ENCODE measurements at regions not wholly inside any gene's neighbourhood (a gene's known extent, or its start where the extent isn't known, plus 50 kb on each side); places are given as distances from the start of the nearest gene placed in this dataset.
"Not testable (repeated sequence)": the region's sequence is repeated elsewhere in the genome, so short reads cannot be mapped to it uniquely, and the experiment has no call there.

GRCh38 chr5:74450095-74450494 is 190.4 kb downstream of the ENC1 start:
- Mint-ChIP-seq H3K4me1 (no peaks in the 10 kb centered on the region), H3K27me3 (peaks cover 4 to 11% of the 10 kb centered on the region in 2 donors), H3K4me3 (no peak overlapping the region), H3K9me3 (no peaks in the 10 kb centered on the region), H3K27ac (no peak overlapping the region), H3K36me3 (no peaks in the 10 kb centered on the region)
- no peaks in the 10 kb centered on the region for H3K9me3 ChIP-seq
- WGBS (ENCODE audit: insufficient coverage) = no CpG with 5 or more reads among the region's 2 CpGs
- POLR2A ChIA-PET = no interaction called here
- H3K4me1 ChIP-seq (ENCODE audit: control insufficient read depth in 1 of 2, extremely low read depth in 1 of 2, insufficient read depth in 2 of 2, low read length in 2 of 2) = no peaks in the 10 kb centered on the region
- no peaks in the 10 kb centered on the region for H3K36me3 ChIP-seq (ENCODE audit: control insufficient read depth in 2 of 2, extremely low read depth in 1 of 2, insufficient read depth in 1 of 2, low read length in 1 of 2)
- H3K27me3 ChIP-seq (replicated peaks in 1 of 2; ENCODE audit: control insufficient read depth in 2 of 2, extremely low read depth in 1 of 2, insufficient read depth in 2 of 2, low read length in 1 of 2) = peaks cover 0 to 2% of the 10 kb centered on the region in 2 experiments
- DNase-seq = no peak
- CTCF ChIA-PET = no interaction called here
- H3K4me3 ChIP-seq (ENCODE audit: control insufficient read depth in 1 of 2, extremely low read depth in 1 of 2, low read length in 1 of 2) = no peak overlapping the region
- H3K27ac ChIP-seq (ENCODE audit: low read length) = no peak overlapping the region
- no peak for ATAC-seq (replicated peaks in 1 of 4)

GRCh38 chr5:74446725-74447241 is 193.7 kb downstream of the ENC1 start:
- Mint-ChIP-seq H3K27me3 (peaks cover 3 to 14% of the 10 kb centered on the region in 2 donors), H3K36me3 (no peaks in the 10 kb centered on the region), H3K9me3 (no peaks in the 10 kb centered on the region), H3K4me1 (no peaks in the 10 kb centered on the region), H3K4me3 (no peak overlapping the region), H3K27ac (no peak overlapping the region)
- Histone ChIP-seq H3K4me3 (ENCODE audit: control insufficient read depth in 1 of 2, extremely low read depth in 1 of 2, low read length in 1 of 2) (no peak overlapping the region), H3K36me3 (ENCODE audit: control insufficient read depth in 2 of 2, extremely low read depth in 1 of 2, insufficient read depth in 1 of 2, low read length in 1 of 2) (no peaks in the 10 kb centered on the region), H3K27ac (ENCODE audit: low read length) (no peak overlapping the region), H3K9me3 (no peaks in the 10 kb centered on the region), H3K4me1 (ENCODE audit: control insufficient read depth in 1 of 2, extremely low read depth in 1 of 2, insufficient read depth in 2 of 2, low read length in 2 of 2) (no peaks in the 10 kb centered on the region), H3K27me3 (replicated peaks in 1 of 2; ENCODE audit: control insufficient read depth in 2 of 2, extremely low read depth in 1 of 2, insufficient read depth in 2 of 2, low read length in 1 of 2) (no peaks in the 10 kb centered on the region)
- ChIA-PET POLR2A (no interaction called here), CTCF (interaction anchor here in 1 of 2 donors (0.9 kb wide), 1 partner anchor 194 kb away, joined by 3 read pairs; the partner anchor contains the start of gene ENC1)
- DNase-seq (no peak), ATAC-seq (replicated peaks in 1 of 4) (no peak)
- WGBS (ENCODE audit: insufficient coverage) = 86% methylated on average over 6 of the region's 12 CpGs

- H3K27ac ChIP-seq (ENCODE audit: low read length) = no peak overlapping the region
- no peak for DNase-seq
- no peak for ATAC-seq (replicated peaks in 1 of 4)
Measured at GRCh38 chr5:74442466-74442865, 198.1 kb downstream of the ENC1 start.

GRCh38 chr5:74441616-74442015 is 198.9 kb downstream of the ENC1 start:
- no peak overlapping the region for H3K4me3 Mint-ChIP-seq
- no peaks in the 10 kb centered on the region for H3K9me3 ChIP-seq
- DNase-seq = no peak
- no peak overlapping the region for H3K27ac ChIP-seq (ENCODE audit: low read length)
- H3K27ac Mint-ChIP-seq = no peak overlapping the region
- H3K36me3 ChIP-seq (ENCODE audit: control insufficient read depth in 2 of 2, extremely low read depth in 1 of 2, insufficient read depth in 1 of 2, low read length in 1 of 2) = no peaks in the 10 kb centered on the region
- ChIA-PET CTCF (no interaction called here), POLR2A (no interaction called here)
- H3K27me3 Mint-ChIP-seq = peaks cover 9 to 11% of the 10 kb centered on the region in 2 donors
- no peaks in the 10 kb centered on the region for H3K9me3 Mint-ChIP-seq
- no peak overlapping the region for H3K4me3 ChIP-seq (ENCODE audit: control insufficient read depth in 1 of 2, extremely low read depth in 1 of 2, low read length in 1 of 2)
- no peaks in the 10 kb centered on the region for H3K27me3 ChIP-seq (replicated peaks in 1 of 2; ENCODE audit: control insufficient read depth in 2 of 2, extremely low read depth in 1 of 2, insufficient read depth in 2 of 2, low read length in 1 of 2)
- H3K4me1 Mint-ChIP-seq = no peaks in the 10 kb centered on the region
- WGBS (ENCODE audit: insufficient coverage) = 83% methylated on average over 1 of the region's 5 CpGs
- H3K4me1 ChIP-seq (ENCODE audit: control insufficient read depth in 1 of 2, extremely low read depth in 1 of 2, insufficient read depth in 2 of 2, low read length in 2 of 2) = no peaks in the 10 kb centered on the region
- H3K36me3 Mint-ChIP-seq = no peaks in the 10 kb centered on the region
- ATAC-seq (replicated peaks in 1 of 4) = no peak

More at GRCh38 chr5:74442466-74442865, 198.1 kb downstream of the ENC1 start:
- H3K4me1 ChIP-seq (ENCODE audit: control insufficient read depth in 1 of 2, extremely low read depth in 1 of 2, insufficient read depth in 2 of 2, low read length in 2 of 2) = no peaks in the 10 kb centered on the region
- no peaks in the 10 kb centered on the region for H3K36me3 ChIP-seq (ENCODE audit: control insufficient read depth in 2 of 2, extremely low read depth in 1 of 2, insufficient read depth in 1 of 2, low read length in 1 of 2)
- no peaks in the 10 kb centered on the region for H3K4me1 Mint-ChIP-seq
- H3K27ac Mint-ChIP-seq = no peak overlapping the region
- ChIA-PET POLR2A (no interaction called here), CTCF (interaction anchor here (0.6 kb wide), 3 partner anchors 63 to 481 kb away, joined by 3 to 5 read pairs (median 4); no protein-coding TSS in a partner anchor)
- H3K9me3 Mint-ChIP-seq = no peaks in the 10 kb centered on the region
- no CpG with 5 or more reads among the region's 3 CpGs for WGBS (ENCODE audit: insufficient coverage)
- H3K9me3 ChIP-seq = no peaks in the 10 kb centered on the region
- no peak overlapping the region for H3K4me3 Mint-ChIP-seq
- H3K4me3 ChIP-seq (ENCODE audit: control insufficient read depth in 1 of 2, extremely low read depth in 1 of 2, low read length in 1 of 2) = no peak overlapping the region
- no peaks in the 10 kb centered on the region for H3K27me3 ChIP-seq (replicated peaks in 1 of 2; ENCODE audit: control insufficient read depth in 2 of 2, extremely low read depth in 1 of 2, insufficient read depth in 2 of 2, low read length in 1 of 2)
- H3K36me3 Mint-ChIP-seq = no peaks in the 10 kb centered on the region
- H3K27me3 Mint-ChIP-seq = peaks cover 9 to 11% of the 10 kb centered on the region in 2 donors

- Histone ChIP-seq H3K9me3 (no peaks in the 10 kb centered on the region), H3K4me3 (ENCODE audit: control insufficient read depth in 1 of 2, extremely low read depth in 1 of 2, low read length in 1 of 2) (no peak overlapping the region), H3K4me1 (ENCODE audit: control insufficient read depth in 1 of 2, extremely low read depth in 1 of 2, insufficient read depth in 2 of 2, low read length in 2 of 2) (no peaks in the 10 kb centered on the region), H3K27ac (ENCODE audit: low read length) (no peak overlapping the region), H3K27me3 (replicated peaks in 1 of 2; ENCODE audit: control insufficient read depth in 2 of 2, extremely low read depth in 1 of 2, insufficient read depth in 2 of 2, low read length in 1 of 2) (no peaks in the 10 kb centered on the region), H3K36me3 (ENCODE audit: control insufficient read depth in 2 of 2, extremely low read depth in 1 of 2, insufficient read depth in 1 of 2, low read length in 1 of 2) (no peaks in the 10 kb centered on the region)
- no peak for DNase-seq
- ChIA-PET POLR2A (no interaction called here), CTCF (no interaction called here)
- Mint-ChIP-seq H3K27me3 (peaks cover 13 to 14% of the 10 kb centered on the region in 2 donors), H3K9me3 (no peaks in the 10 kb centered on the region), H3K27ac (no peak overlapping the region), H3K36me3 (no peaks in the 10 kb centered on the region), H3K4me3 (no peak overlapping the region), H3K4me1 (no peaks in the 10 kb centered on the region)
- no CpG with 5 or more reads among the region's 2 CpGs for WGBS (ENCODE audit: insufficient coverage)
- no peak for ATAC-seq (replicated peaks in 1 of 4)
Measured at GRCh38 chr5:74440341-74440740, 200.2 kb downstream of the ENC1 start.

GRCh38 chr5:74437870-74438269 is 202.7 kb downstream of the ENC1 start:
- CTCF ChIA-PET; POLR2A ChIA-PET; H3K4me1 Mint-ChIP-seq; H3K9me3 ChIP-seq; DNase-seq; H3K36me3 ChIP-seq (ENCODE audit: control insufficient read depth in 2 of 2, extremely low read depth in 1 of 2, insufficient read depth in 1 of 2, low read length in 1 of 2); H3K27me3 ChIP-seq (replicated peaks in 1 of 2; ENCODE audit: control insufficient read depth in 2 of 2, extremely low read depth in 1 of 2, insufficient read depth in 2 of 2, low read length in 1 of 2); H3K4me1 ChIP-seq (ENCODE audit: control insufficient read depth in 1 of 2, extremely low read depth in 1 of 2, insufficient read depth in 2 of 2, low read length in 2 of 2); H3K4me3 Mint-ChIP-seq; H3K4me3 ChIP-seq (ENCODE audit: control insufficient read depth in 1 of 2, extremely low read depth in 1 of 2, low read length in 1 of 2); H3K27ac Mint-ChIP-seq; H3K27ac ChIP-seq (ENCODE audit: low read length); H3K36me3 Mint-ChIP-seq; ATAC-seq (replicated peaks in 1 of 4); H3K9me3 Mint-ChIP-seq: not testable (repeated sequence)
- peaks cover 19 to 26% of the 10 kb centered on the region in 2 donors for H3K27me3 Mint-ChIP-seq
- WGBS (ENCODE audit: insufficient coverage) = no CpG with 5 or more reads among the region's 2 CpGs

Measured in T-cell (primary cell).